ENCODE measurements at regions not wholly inside any gene's neighbourhood (a gene's known extent, or its start where the extent isn't known, plus 50 kb on each side); places are given as distances from the start of the nearest gene placed in this dataset.
A peak's percentile ranks its signal among the peaks of the same experiment; 100 is the strongest.

GRCh38 chr10:43942096-43942850 is 293.6 kb upstream of the ZNF32 start:
- Histone ChIP-seq H3K9me2 (no peaks in the 10 kb centered on the region), H4K20me1 (ENCODE audit: insufficient read depth) (no peaks in the 10 kb centered on the region), H3K27ac (ENCODE audit: low read depth in 2 of 2, low read length in 1 of 2) (peak overlapping the region in 1 of 2 experiments; percentile 9; a peak in 1 of 4 replicates), H3F3A (replicated peaks; ENCODE audit: insufficient read depth) (no peaks in the 10 kb centered on the region), H3K79me2 (ENCODE audit: insufficient read depth) (no peaks in the 10 kb centered on the region), H3K9ac (no peak overlapping the region), H3K9me3 (no peaks in the 10 kb centered on the region), H3K4me1 (ENCODE audit: control insufficient read depth in 1 of 2, insufficient read depth in 2 of 2, low read depth in 1 of 2, low read length in 1 of 2) (peaks cover 0 to 42% of the 10 kb centered on the region in 2 experiments; a peak in 2 of 4 replicates), H2AFZ (ENCODE audit: low read depth) (no peak overlapping the region), H3K4me3 (ENCODE audit: low read depth in 2 of 2, low read length in 1 of 2) (no peak overlapping the region), H3K36me3 (replicated peaks in 1 of 2; ENCODE audit: control insufficient read depth in 1 of 2, insufficient read depth in 2 of 2, low read length in 1 of 2) (no peaks in the 10 kb centered on the region), H3K27me3 (ENCODE audit: insufficient read depth) (no peaks in the 10 kb centered on the region), H3K4me2 (no peak overlapping the region)
- POLR2A ChIA-PET = no interaction called here
- CTCF ChIA-PET = interaction anchor here (0.7 to 3.3 kb wide), 5 partner anchors 8 to 369 kb away, joined by 3 to 16 read pairs (median 4); no protein-coding TSS in a partner anchor
- 48% methylated on average over 9 of the region's 10 CpGs for WGBS (ENCODE audit: low lambda C conversion rate)
- no peak for TF ChIP-seq MAX (IDR thresholded peaks at IDR 0.05; ENCODE audit: low read depth)
- TF ChIP-seq MXI1 (IDR thresholded peaks at IDR 0.05; ENCODE audit: low read depth, low read length) = no peak
- no peak for TF ChIP-seq NFIC (IDR thresholded peaks at IDR 0.05; ENCODE audit: borderline replicate concordance)
- TF ChIP-seq RXRA (IDR thresholded peaks at IDR 0.05; ENCODE audit: borderline replicate concordance, low read depth) = no peak
- no peak for TF ChIP-seq CTCF (IDR thresholded peaks at IDR 0.05)
- TF ChIP-seq USF2 (IDR thresholded peaks at IDR 0.05; ENCODE audit: borderline replicate concordance, low read depth, low read length) = no peak
- TF ChIP-seq FOSL2 (IDR thresholded peaks at IDR 0.05; ENCODE audit: borderline replicate concordance, low read depth) = no peak
- no peak for TF ChIP-seq ZBTB33 (IDR thresholded peaks at IDR 0.05; ENCODE audit: borderline replicate concordance, low read depth)
- no peak for TF ChIP-seq IRF3 (IDR thresholded peaks at IDR 0.05; ENCODE audit: low read depth, low read length)
- TF ChIP-seq PBX3 (IDR thresholded peaks at IDR 0.05) = no peak
- TF ChIP-seq POLR2AphosphoS5 (IDR thresholded peaks at IDR 0.05; ENCODE audit: low read depth, low read length) = no peak
- no peak for TF ChIP-seq CHD2 (IDR thresholded peaks at IDR 0.05; ENCODE audit: low read length, partially characterized antibody)
- no peak for TF ChIP-seq SIN3A (IDR thresholded peaks at IDR 0.05; ENCODE audit: borderline replicate concordance, low read depth, low read length)
- TF ChIP-seq YY1 (IDR thresholded peaks at IDR 0.05; ENCODE audit: low read depth) = no peak
- DNase-seq = peak; percentile 41
